Skeletal muscle satellite cell (primary cell): ENCODE measurements at regions not wholly inside any gene's neighbourhood (a gene's known extent, or its start where the extent isn't known, plus 50 kb on each side); places are given as distances from the start of the nearest gene placed in this dataset.

Source experiments
- H3K27me3 ChIP-seq: 2 replicates; pipeline ENCODE4 v1.7.0; 2013; ENCODE audit warnings: low read length; ENCODE audit not compliant: control insufficient read depth, insufficient read depth
- H3K36me3 ChIP-seq: 2 replicates; pipeline ENCODE4 v1.7.0; 2013; ENCODE audit warnings: mild to moderate bottlenecking, control low read depth, low read length; ENCODE audit not compliant: insufficient read depth
- H3K4me1 ChIP-seq: 2 replicates; pipeline ENCODE4 v1.7.0; 2013; ENCODE audit warnings: low read length; ENCODE audit not compliant: control insufficient read depth, insufficient read depth
- H3K4me2 ChIP-seq: 2 replicates; pipeline ENCODE4 v1.7.0; 2013; ENCODE audit warnings: mild to moderate bottlenecking, low read length
- H3K4me3 ChIP-seq: 2 replicates; pipeline ENCODE4 v1.7.0; 2013; ENCODE audit warnings: low read length
- H3K9ac ChIP-seq: 2 replicates; pipeline ENCODE4 v1.7.0; 2013; ENCODE audit warnings: mild to moderate bottlenecking, low read depth, low read length, moderate library complexity
- H3K9me3 ChIP-seq: replicated peaks from 2 replicates; pipeline ENCODE4 v1.7.0; 2013; ENCODE audit warnings: mild to moderate bottlenecking, control low read depth, low read length

DNA sequence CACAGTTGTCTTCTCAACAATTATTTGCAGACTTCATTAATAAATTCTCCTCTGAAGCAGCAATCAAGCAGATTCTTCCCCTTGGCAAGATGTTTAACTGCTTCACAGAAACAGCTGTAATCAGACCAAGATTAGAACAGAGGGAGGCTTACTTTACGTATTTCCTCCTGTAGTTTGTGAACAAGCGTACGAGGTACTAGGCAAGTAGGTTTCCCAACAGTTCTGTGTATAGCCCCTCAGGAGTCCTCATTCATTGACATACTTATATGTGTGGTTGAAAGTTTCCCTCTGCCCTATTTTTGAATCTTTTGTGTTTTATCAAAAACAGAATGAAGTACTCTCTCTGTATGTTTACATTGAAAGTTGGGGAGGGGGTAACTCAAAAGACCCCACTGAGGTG lies 128.0 kb downstream of the SPATA31D1 start:
- no peaks in the 10 kb centered on the region for H3K9me3 ChIP-seq
- H3K4me3 ChIP-seq = no peak overlapping the region
- H3K36me3 ChIP-seq = no peaks in the 10 kb centered on the region
- H3K4me2 ChIP-seq = no peak overlapping the region
- H3K9ac ChIP-seq = no peak overlapping the region
- H3K27me3 ChIP-seq = no peaks in the 10 kb centered on the region
- no peaks in the 10 kb centered on the region for H3K4me1 ChIP-seq

DNA sequence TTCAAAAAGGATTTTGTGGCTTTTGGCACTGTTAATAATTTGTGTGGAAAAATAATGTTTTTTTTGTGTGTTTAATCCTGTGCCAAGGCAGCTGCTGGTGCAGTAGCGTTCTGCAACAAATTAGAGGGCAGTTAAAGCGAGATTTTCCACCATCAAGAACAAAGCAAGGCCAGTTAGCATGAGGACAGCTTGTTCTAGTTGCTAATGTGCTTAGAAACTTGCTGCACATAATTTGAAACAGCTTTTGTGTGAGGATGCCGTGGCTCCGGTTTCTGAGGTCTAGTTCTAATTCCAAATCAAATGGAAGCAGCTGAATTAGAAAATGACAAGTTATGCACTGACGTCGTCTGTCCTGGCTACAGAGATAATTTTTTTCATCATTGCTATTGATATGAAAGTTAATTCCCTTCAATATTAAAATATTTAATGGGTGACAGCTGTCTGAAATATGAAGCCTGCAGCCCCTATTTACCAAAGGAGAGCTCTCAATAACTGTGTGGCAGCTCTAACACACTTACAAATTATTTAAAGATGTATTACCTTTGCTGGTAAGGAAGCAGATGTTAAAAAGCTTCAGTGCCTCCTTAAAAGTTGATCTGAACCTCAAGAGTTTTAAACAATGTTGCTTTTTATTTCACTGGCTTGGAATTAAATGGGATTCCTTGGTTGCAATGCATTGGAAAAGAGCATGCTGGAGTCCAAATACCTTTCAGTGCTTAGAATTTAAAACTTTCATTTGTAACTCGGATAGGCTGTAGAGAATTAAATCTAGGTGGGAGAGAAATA lies 128.6 kb downstream of the SPATA31D1 start:
- no peaks in the 10 kb centered on the region for H3K36me3 ChIP-seq
- no peaks in the 10 kb centered on the region for H3K9me3 ChIP-seq
- no peaks in the 10 kb centered on the region for H3K4me1 ChIP-seq
- no peak overlapping the region for H3K9ac ChIP-seq
- H3K27me3 ChIP-seq = no peaks in the 10 kb centered on the region
- H3K4me3 ChIP-seq = no peak overlapping the region
- H3K4me2 ChIP-seq = peak overlapping the region; percentile 19

DNA sequence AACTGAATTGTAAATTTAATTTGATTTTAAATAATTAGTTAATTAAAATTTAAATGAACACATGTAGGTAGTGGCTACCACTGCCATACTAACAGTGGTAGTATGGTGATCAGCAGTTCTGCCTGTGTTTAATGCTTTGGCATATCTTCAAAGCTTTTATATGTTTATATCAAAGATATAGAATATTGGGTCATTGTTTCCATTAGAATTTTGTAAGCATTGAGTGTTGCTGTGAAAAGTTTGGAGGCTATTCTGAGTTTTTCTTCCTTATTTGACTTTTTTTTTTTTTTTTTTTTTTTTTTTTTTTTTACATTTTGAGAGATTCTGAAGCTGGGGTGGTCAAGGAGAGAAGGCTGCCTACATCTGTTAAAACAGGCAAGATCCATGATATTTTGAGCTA lies 134.2 kb downstream of the SPATA31D1 start:
- Histone ChIP-seq H3K9me3 (no peaks in the 10 kb centered on the region), H3K4me1 (peaks cover 3% of the 10 kb centered on the region), H3K4me2 (no peak overlapping the region), H3K9ac (no peak overlapping the region), H3K27me3 (no peaks in the 10 kb centered on the region), H3K4me3 (no peak overlapping the region), H3K36me3 (no peaks in the 10 kb centered on the region)

DNA sequence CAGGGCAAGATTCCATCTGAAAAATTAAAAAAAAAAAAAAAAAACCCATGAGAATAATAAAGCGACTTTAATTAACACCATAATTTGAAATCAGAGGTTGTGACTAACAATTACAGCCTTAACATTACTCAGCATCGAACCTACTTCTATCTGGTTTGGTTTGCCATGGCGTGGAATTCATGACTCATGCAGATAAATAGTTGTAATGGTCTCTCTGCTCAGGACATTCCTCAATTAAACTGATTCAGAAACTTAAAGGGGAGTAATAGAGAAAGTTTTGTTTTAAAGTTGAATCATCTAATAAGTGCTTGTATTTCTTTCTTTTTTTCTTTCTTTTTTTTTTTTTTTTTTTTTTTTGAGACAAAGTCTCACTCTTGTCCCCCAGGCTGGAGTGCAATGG lies 135.5 kb downstream of the SPATA31D1 start:
- Histone ChIP-seq H3K36me3 (no peaks in the 10 kb centered on the region), H3K4me1 (peaks cover 3% of the 10 kb centered on the region), H3K27me3 (no peaks in the 10 kb centered on the region), H3K9me3 (no peaks in the 10 kb centered on the region), H3K4me2 (no peak overlapping the region), H3K4me3 (no peak overlapping the region), H3K9ac (no peak overlapping the region)

DNA sequence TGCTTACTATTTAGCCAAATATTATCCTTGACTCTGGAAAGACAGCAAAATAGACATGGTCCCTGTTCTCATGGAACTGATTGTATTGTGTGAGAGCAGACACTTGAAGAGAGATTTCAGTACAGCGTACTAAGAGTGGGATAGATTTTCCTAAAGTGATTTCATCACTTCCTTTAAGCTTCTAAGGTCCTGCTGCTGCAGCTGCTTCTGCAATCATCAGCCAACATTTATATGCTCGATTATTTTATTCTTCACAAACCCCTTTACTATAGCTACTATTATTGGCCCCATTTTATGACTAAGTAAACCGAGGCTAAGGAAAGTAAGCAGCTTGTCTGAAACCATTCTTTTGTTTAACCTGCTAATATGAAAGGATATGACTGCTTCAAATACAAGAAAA lies 137.7 kb downstream of the SPATA31D1 start:
- H3K9me3 ChIP-seq = no peaks in the 10 kb centered on the region
- H3K27me3 ChIP-seq = no peaks in the 10 kb centered on the region
- H3K9ac ChIP-seq = no peak overlapping the region
- H3K36me3 ChIP-seq = no peaks in the 10 kb centered on the region
- H3K4me3 ChIP-seq = no peak overlapping the region
- peaks cover 3% of the 10 kb centered on the region for H3K4me1 ChIP-seq
- no peak overlapping the region for H3K4me2 ChIP-seq

DNA sequence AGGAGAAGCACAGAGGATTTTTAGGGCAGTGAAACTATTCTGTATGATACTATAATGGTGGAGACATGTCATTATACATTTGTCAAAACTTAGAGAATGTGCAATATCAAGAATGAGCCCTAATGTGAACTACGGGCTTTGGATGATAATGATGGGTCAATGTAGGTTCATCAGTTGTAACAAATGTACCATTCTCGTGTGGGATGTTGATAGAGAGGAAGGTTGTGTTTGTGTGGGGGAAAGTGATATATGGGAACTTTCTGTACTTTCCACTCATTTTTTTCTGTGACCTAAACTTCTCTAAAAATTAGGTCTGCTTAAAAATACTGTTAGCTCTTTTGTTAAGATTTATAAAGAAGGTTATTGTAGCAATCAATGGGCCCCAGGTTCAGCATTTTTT lies 138.9 kb downstream of the SPATA31D1 start:
- H3K27me3 ChIP-seq = no peaks in the 10 kb centered on the region
- peaks cover 3% of the 10 kb centered on the region for H3K4me1 ChIP-seq
- no peaks in the 10 kb centered on the region for H3K9me3 ChIP-seq
- H3K36me3 ChIP-seq = no peaks in the 10 kb centered on the region
- no peak overlapping the region for H3K4me3 ChIP-seq
- H3K4me2 ChIP-seq = no peak overlapping the region
- no peak overlapping the region for H3K9ac ChIP-seq

DNA sequence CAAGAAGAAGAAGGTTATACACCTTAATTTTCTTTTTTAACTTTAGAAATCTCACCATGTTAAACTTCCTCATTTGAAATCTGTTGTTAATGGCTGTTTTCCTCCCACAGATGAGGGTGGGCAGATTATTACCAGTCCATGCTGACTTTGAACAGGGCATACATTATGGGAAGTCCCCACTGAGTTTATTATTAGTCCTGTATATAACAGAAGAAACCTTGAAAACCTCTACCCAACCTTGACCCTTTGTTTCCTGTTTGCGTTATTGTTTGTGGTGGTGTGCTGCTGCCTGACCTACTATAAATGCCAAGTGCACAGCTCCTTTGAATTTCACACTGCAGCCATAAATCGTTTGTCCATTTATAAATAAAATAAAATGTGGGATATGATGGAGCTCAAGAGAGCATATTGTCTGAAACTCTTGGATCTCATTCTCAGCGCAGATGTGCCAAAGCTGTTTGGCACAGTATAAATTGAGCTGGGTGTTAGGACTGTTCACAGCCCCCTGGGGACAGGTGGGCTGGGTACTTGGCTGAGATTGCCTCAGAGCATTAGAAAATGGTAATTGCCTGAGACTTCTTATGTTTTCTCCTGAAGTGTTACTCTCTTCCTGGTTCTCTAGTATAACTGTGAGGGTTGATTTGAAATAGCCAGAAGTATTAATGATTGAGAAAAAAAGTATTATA lies 139.6 kb downstream of the SPATA31D1 start:
- H3K4me1 ChIP-seq = peaks cover 3% of the 10 kb centered on the region
- H3K36me3 ChIP-seq = no peaks in the 10 kb centered on the region

DNA sequence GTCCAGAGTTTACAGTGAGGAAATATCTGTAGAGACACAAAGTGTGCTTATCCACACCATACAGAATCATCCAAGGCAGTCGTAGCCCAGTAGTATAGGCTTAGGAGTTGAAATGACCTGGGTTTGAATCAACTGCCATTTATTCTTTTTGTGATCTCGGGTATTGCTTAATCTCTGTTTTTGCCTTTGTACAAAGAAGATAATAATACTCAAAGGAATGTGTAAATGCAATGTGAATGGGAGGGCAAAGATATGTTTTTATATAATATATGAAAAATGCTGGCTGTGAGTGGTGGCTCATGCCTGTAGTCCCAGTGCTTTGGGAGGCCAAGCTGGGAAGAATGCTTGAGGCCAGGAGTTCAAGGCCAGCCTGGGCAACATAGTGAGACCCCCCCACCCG lies 141.1 kb downstream of the SPATA31D1 start:
- no peaks in the 10 kb centered on the region for H3K27me3 ChIP-seq
- H3K36me3 ChIP-seq = no peaks in the 10 kb centered on the region
- H3K9me3 ChIP-seq = no peaks in the 10 kb centered on the region
- H3K4me3 ChIP-seq = no peak overlapping the region
- H3K4me1 ChIP-seq = no peaks in the 10 kb centered on the region
- no peak overlapping the region for H3K9ac ChIP-seq
- H3K4me2 ChIP-seq = no peak overlapping the region

More for the DNA sequence above, 139.6 kb downstream of the SPATA31D1 start:
- Histone ChIP-seq H3K4me3 (no peak overlapping the region), H3K4me2 (no peak overlapping the region), H3K9ac (no peak overlapping the region), H3K9me3 (no peaks in the 10 kb centered on the region), H3K27me3 (no peaks in the 10 kb centered on the region)

DNA sequence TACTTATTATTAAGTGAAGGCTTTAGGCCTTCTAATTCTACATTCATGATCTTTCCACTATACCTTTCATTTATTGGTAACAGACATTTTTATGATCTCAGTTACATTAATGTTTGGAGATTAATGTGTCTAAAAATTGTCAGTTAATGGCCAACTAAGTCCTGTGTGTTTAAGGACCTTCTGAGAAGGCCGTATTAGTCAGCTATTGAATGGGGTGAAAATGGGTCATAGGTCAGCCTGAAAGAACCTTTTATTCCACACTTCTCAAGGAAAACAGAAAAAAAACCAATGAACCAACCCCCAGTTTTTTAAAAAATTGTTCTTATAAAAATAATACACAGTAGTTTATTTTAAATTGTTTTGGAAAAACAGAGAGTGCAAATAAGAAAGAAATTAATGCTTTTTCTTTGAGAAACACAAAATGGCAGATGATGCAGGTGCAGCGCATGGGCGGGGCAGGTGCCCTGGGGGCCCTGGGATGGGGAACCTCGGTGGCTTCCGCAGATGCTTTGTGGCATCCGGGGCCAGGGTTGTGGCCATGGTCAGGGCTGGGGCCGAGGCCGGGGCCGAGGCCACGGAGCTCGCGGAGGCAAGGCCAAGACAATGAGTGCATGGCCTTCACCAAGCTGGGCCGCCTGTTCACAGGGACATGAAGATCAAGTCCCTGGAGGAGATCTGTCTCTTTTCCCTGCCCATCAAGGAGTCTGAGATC lies 141.9 kb downstream of the SPATA31D1 start:
- Histone ChIP-seq H3K9ac (no peak overlapping the region), H3K36me3 (no peaks in the 10 kb centered on the region), H3K27me3 (no peaks in the 10 kb centered on the region), H3K4me1 (no peaks in the 10 kb centered on the region), H3K4me3 (no peak overlapping the region), H3K9me3 (no peaks in the 10 kb centered on the region), H3K4me2 (no peak overlapping the region)

DNA sequence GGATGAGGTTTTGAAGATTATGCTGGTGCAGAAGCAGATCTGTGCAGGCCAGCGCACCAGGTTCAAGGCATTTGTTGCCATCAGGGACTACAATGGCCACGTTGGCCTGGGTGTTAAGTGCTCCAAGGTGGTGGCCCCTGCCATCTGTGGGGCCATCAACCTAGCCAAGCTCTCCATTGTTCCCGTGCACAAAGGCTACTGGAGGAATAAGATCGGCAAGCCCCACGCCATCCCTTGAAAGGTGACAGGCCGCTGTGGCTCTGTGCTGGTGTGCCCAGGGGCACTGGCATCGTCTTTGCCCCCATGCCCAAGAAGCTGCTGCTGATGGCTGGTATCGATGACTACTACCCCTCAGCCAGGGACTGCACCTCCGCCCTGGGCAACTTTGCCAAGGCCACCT lies 142.5 kb downstream of the SPATA31D1 start:
- Histone ChIP-seq H3K4me1 (no peaks in the 10 kb centered on the region), H3K36me3 (no peaks in the 10 kb centered on the region), H3K9me3 (no peaks in the 10 kb centered on the region), H3K4me2 (no peak overlapping the region), H3K9ac (no peak overlapping the region), H3K4me3 (no peak overlapping the region), H3K27me3 (no peaks in the 10 kb centered on the region)

DNA sequence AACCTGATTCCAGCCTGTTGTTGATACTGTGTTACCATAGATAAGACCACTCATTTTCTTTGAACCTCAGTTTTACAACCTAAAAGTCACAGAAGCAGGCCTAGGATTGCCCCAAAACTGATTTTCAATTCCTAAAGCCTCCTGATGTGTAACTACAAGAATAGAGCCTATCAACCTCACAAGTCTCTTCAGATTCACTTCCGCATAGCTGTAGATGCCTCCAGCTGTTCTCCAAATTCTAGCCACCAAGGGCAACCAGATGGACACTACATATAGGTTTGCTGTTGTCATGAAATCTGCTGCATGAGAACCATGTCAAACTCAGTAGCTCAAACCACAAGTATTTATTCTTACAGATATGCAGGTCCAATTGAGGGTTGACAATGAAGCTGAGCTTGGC lies 143.5 kb downstream of the SPATA31D1 start:
- H3K4me2 ChIP-seq = no peak overlapping the region
- no peak overlapping the region for H3K9ac ChIP-seq
- no peak overlapping the region for H3K4me3 ChIP-seq
- no peaks in the 10 kb centered on the region for H3K27me3 ChIP-seq
- no peaks in the 10 kb centered on the region for H3K9me3 ChIP-seq
- no peaks in the 10 kb centered on the region for H3K4me1 ChIP-seq
- H3K36me3 ChIP-seq = no peaks in the 10 kb centered on the region
